DOHH2 (cell line): ENCODE measurements at regions not wholly inside any gene's neighbourhood (a gene's known extent, or its start where the extent isn't known, plus 50 kb on each side); places are given as distances from the start of the nearest gene placed in this dataset.

Source experiments
- H3F3A ChIP-seq: fragments of 200-600 bp; sonication (generic), shearing (Covaris generic); 2 replicates; pipeline ENCODE4 v1.6.0; 2016; ENCODE audit warnings: antibody characterized with exemption, mild to moderate bottlenecking; ENCODE audit not compliant: control insufficient read depth, insufficient read depth
- H3K27ac ChIP-seq: fragments of 200-600 bp; sonication (generic); 2 replicates; pipeline ENCODE4 v1.5.1; 2014; ENCODE audit warnings: low read depth, mild to moderate bottlenecking, low read length, moderate library complexity
- H3K27me3 ChIP-seq: fragments of 200-600 bp; sonication (generic); 2 replicates; pipeline ENCODE4 v1.6.1; 2014; ENCODE audit warnings: mild to moderate bottlenecking, low read length, mixed read lengths; ENCODE audit not compliant: control insufficient read depth
- H3K36me3 ChIP-seq: fragments of 200-600 bp; sonication (generic); 2 replicates; pipeline ENCODE4 v1.6.1; 2014; ENCODE audit warnings: mild to moderate bottlenecking, low read length, moderate library complexity, mixed read lengths; ENCODE audit not compliant: control insufficient read depth
- H3K4me1 ChIP-seq: fragments of 200-600 bp; sonication (generic); 2 replicates; pipeline ENCODE4 v1.6.1; 2014; ENCODE audit warnings: mild to moderate bottlenecking, low read length, mixed read lengths; ENCODE audit not compliant: control insufficient read depth
- H3K4me2 ChIP-seq: fragments of 200-600 bp; sonication (generic); 2 replicates; pipeline ENCODE4 v1.6.0; 2014; ENCODE audit warnings: mild to moderate bottlenecking, low read length, moderate library complexity
- H3K4me3 ChIP-seq: fragments of 200-600 bp; sonication (generic); 2 replicates; pipeline ENCODE4 v1.5.1; 2014; ENCODE audit warnings: mild to moderate bottlenecking, low read length, mixed read lengths
- H3K79me2 ChIP-seq: fragments of 200-600 bp; sonication (generic); 2 replicates; pipeline ENCODE4 v1.6.1; 2014; ENCODE audit warnings: mild to moderate bottlenecking, low read length, mixed read lengths; ENCODE audit not compliant: control insufficient read depth
- H3K9me2 ChIP-seq: fragments of 200-600 bp; sonication (generic); replicated peaks from 2 replicates; pipeline ENCODE4 v1.6.1; 2014; ENCODE audit warnings: mild to moderate bottlenecking, low read length, mixed read lengths; ENCODE audit not compliant: control insufficient read depth
- H3K9me3 ChIP-seq: fragments of 200-600 bp; sonication (generic); 2 replicates; pipeline ENCODE4 v1.6.1; 2014; ENCODE audit warnings: antibody characterized with exemption, low read length, mixed read lengths; ENCODE audit not compliant: control insufficient read depth, insufficient read depth
- H4K20me1 ChIP-seq: fragments of 200-600 bp; sonication (generic); 2 replicates; pipeline ENCODE4 v1.6.0; 2014; ENCODE audit warnings: low read depth, mild to moderate bottlenecking, antibody characterized with exemption, low read length, moderate library complexity; ENCODE audit not compliant: control insufficient read depth, insufficient read depth
- CTCF ChIP-seq: fragments of 200-600 bp; sonication (generic); IDR thresholded peaks from one replicate; pipeline ENCODE4 v1.5.1; 2014; ENCODE audit warnings: antibody characterized with exemption, mild to moderate bottlenecking, low read depth, low read length; ENCODE audit not compliant: poor library complexity, severe bottlenecking
- EZH2phosphoT487 ChIP-seq: fragments of 200-600 bp; sonication (generic); IDR thresholded peaks from 2 replicates; pipeline ENCODE4 v1.6.1; 2017; ENCODE audit warnings: borderline replicate concordance, mild to moderate bottlenecking, antibody characterized with exemption, low read length, moderate library complexity, mixed read lengths

- Histone ChIP-seq H3K4me3 (no peak overlapping the region), H3K79me2 (no peaks in the 10 kb centered on the region), H4K20me1 (no peaks in the 10 kb centered on the region), H3K36me3 (no peaks in the 10 kb centered on the region), H3K9me3 (peaks cover 6% of the 10 kb centered on the region; the same call in 1 of the 2 replicates), H3K9me2 (no peaks in the 10 kb centered on the region), H3F3A (0 out of 2 replicates have a peak, but pooled peaks cover 2% of the 10 kb centered on the region), H3K4me1 (peaks cover 27% of the 10 kb centered on the region), H3K27me3 (peaks cover 33% of the 10 kb centered on the region), H3K27ac (no peak overlapping the region), H3K4me2 (no peak overlapping the region)
- no peak for TF ChIP-seq EZH2phosphoT487
- TF ChIP-seq CTCF: no peak
Observed at GRCh38 chr10:78304091-78305045, 270.7 kb downstream of the RPS24 start.

- Histone ChIP-seq H3K9me2 (no peaks in the 10 kb centered on the region), H3K4me1 (peaks cover 20% of the 10 kb centered on the region), H3K27me3 (peaks cover 35% of the 10 kb centered on the region), H3K9me3 (peaks cover 5% of the 10 kb centered on the region; the same call in 1 of the 2 replicates), H3K4me2 (no peak overlapping the region), H3K27ac (no peak overlapping the region), H4K20me1 (no peaks in the 10 kb centered on the region), H3F3A (no peaks in the 10 kb centered on the region), H3K4me3 (no peak overlapping the region), H3K79me2 (no peaks in the 10 kb centered on the region), H3K36me3 (no peaks in the 10 kb centered on the region)
- TF ChIP-seq CTCF (no peak), EZH2phosphoT487 (no peak)
Observed at GRCh38 chr10:78305311-78305710, 271.6 kb downstream of the RPS24 start.

GRCh38 chr10:78306358-78306757, 272.7 kb downstream of the RPS24 start:
- Histone ChIP-seq H3K79me2 (no peaks in the 10 kb centered on the region), H3K9me3 (no peaks in the 10 kb centered on the region), H3K4me1 (peaks cover 20% of the 10 kb centered on the region), H3K36me3 (no peaks in the 10 kb centered on the region), H3K4me2 (no peak overlapping the region), H3K27me3 (peaks cover 38% of the 10 kb centered on the region), H3K27ac (no peak overlapping the region), H3K9me2 (no peaks in the 10 kb centered on the region), H3K4me3 (no peak overlapping the region), H4K20me1 (no peaks in the 10 kb centered on the region), H3F3A (no peaks in the 10 kb centered on the region)
- no peak for TF ChIP-seq EZH2phosphoT487
- no peak for TF ChIP-seq CTCF
